ENCODE measurements at regions not wholly inside any gene's neighbourhood (a gene's known extent, or its start where the extent isn't known, plus 50 kb on each side); places are given as distances from the start of the nearest gene placed in this dataset.

DNA sequence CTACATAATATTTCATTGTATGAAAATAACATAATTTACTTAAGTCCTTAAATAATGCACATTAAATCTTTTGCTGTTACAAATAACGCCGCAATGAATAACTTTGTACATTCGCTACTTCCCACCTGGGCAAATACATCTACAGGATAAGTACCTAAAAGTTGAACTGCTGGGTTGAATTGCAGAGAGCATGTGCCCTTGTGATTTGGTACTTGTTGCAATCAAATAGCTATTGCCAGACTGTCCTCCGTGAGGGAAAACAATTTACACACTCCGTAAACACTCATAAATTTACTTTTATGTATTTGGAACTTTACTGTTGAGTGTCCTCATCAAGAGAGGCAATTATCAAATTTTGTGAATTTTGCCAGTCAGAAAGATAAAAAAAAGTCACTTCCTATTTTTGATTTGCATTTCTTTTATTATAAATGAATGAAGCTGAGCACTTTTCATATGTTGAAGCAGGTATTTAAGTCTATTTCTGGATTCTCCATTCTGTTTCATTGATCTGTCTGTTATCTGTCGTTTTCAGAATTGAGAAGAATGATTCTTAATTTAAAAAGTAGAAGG is 140.8 kb upstream of the SERTAD2 start:
- Histone ChIP-seq H3K27me3 (no peaks in the 10 kb centered on the region), H3K4me1 (peaks cover 0 to 22% (median 2%) of the 10 kb centered on the region in 4 donors), H3K4me3 (no peak overlapping the region), H3K27ac (no peak overlapping the region), H3K9me3 (no peaks in the 10 kb centered on the region), H3K36me3 (no peaks in the 10 kb centered on the region)
- intact Hi-C loops (cut with DNase I; ENCODE audit: low total_unique reads) (no loop called here), in situ Hi-C loops (cut with MboI; ENCODE audit: low pct_ligation_motif_present in 1 of 4, low pct_unique_long_range_greater_than_20kb in 1 of 4, low sequenced_read_pairs in 3 of 4) (no loop called here)
- TF ChIP-seq POLR2A (IDR thresholded peaks at IDR 0.05) (no peak), POLR2AphosphoS5 (IDR thresholded peaks at IDR 0.05) (no peak), CTCF (IDR thresholded peaks at IDR 0.05) (no peak), EP300 (IDR thresholded peaks at IDR 0.05; ENCODE audit: low read depth) (no peak)
- DNase-seq = no peak
- 69 to 77% methylated on average over 6 of the region's 6 CpGs for WGBS, 2 donors (ENCODE audit: low coverage in 1 of 2)

- no peaks in the 10 kb centered on the region for H3K36me3 ChIP-seq
- H3K4me3 ChIP-seq = no peak overlapping the region
- TF ChIP-seq EP300 (IDR thresholded peaks at IDR 0.05; ENCODE audit: low read depth) (no peak), POLR2A (IDR thresholded peaks at IDR 0.05) (no peak), CTCF (IDR thresholded peaks at IDR 0.05) (no peak), POLR2AphosphoS5 (IDR thresholded peaks at IDR 0.05) (no peak)
- WGBS, 2 donors (ENCODE audit: low coverage in 1 of 2) = 59 to 79% methylated on average over 5 to 6 of the region's 6 CpGs
- H3K4me1 ChIP-seq = peaks cover 0 to 22% (median 2%) of the 10 kb centered on the region in 4 donors
- intact Hi-C loops (cut with DNase I; ENCODE audit: low total_unique reads) = no loop called here
- in situ Hi-C loops (cut with MboI; ENCODE audit: low pct_ligation_motif_present in 1 of 4, low pct_unique_long_range_greater_than_20kb in 1 of 4, low sequenced_read_pairs in 3 of 4) = no loop called here
- H3K27me3 ChIP-seq = no peaks in the 10 kb centered on the region
- DNase-seq = no peak
- H3K9me3 ChIP-seq = no peaks in the 10 kb centered on the region
- no peak overlapping the region for H3K27ac ChIP-seq
These were observed 141.4 kb upstream of the SERTAD2 start for GRCh38 chr2:64795024-64795592.

DNA sequence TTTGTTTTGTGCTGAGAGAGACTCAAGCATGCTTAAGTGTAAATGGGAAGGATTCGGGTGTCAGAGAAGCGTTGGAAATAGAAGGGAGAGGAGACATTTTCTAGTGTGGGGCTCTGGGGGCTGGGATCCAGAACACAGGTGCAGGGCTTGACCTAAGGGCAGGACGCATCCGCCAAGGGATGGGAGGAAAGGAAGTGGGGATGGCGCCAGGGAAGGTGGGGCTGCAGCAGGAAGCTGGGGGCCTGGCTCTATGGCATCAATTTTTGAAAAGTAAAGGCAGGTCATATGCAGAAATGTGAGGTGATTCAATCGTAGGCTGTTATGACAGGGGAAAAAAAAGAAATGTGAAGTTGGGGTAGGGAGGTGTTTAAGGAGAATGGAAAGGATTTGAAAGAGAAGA is 143.2 kb upstream of the SERTAD2 start:
- no peak for TF ChIP-seq EP300 (IDR thresholded peaks at IDR 0.05; ENCODE audit: low read depth)
- no peak for TF ChIP-seq POLR2A (IDR thresholded peaks at IDR 0.05)
- TF ChIP-seq POLR2AphosphoS5 (IDR thresholded peaks at IDR 0.05) = no peak
- TF ChIP-seq CTCF (IDR thresholded peaks at IDR 0.05) = no peak
- Histone ChIP-seq H3K4me3 (no peak overlapping the region), H3K27ac (no peak overlapping the region), H3K4me1 (peaks cover 0 to 22% (median 2%) of the 10 kb centered on the region in 4 donors), H3K27me3 (no peaks in the 10 kb centered on the region), H3K36me3 (no peaks in the 10 kb centered on the region), H3K9me3 (no peaks in the 10 kb centered on the region)
- 80 to 83% methylated on average over 6 of the region's 6 CpGs for WGBS, 2 donors (ENCODE audit: low coverage in 1 of 2)
- in situ Hi-C loops (cut with MboI; ENCODE audit: low pct_ligation_motif_present in 1 of 4, low pct_unique_long_range_greater_than_20kb in 1 of 4, low sequenced_read_pairs in 3 of 4) (no loop called here), intact Hi-C loops (cut with DNase I; ENCODE audit: low total_unique reads) (no loop called here)
- no peak for DNase-seq

GRCh38 chr2:64797881-64798575 is 144.3 kb upstream of the SERTAD2 start:
- no peak for DNase-seq
- Histone ChIP-seq H3K4me3 (no peak overlapping the region), H3K27me3 (no peaks in the 10 kb centered on the region), H3K27ac (no peak overlapping the region), H3K36me3 (no peaks in the 10 kb centered on the region), H3K9me3 (no peaks in the 10 kb centered on the region), H3K4me1 (peaks cover 0 to 22% (median 2%) of the 10 kb centered on the region in 4 donors)
- WGBS, 2 donors (ENCODE audit: low coverage in 1 of 2) = 41 to 42% methylated on average over 4 of the region's 4 CpGs
- intact Hi-C loops (cut with DNase I; ENCODE audit: low total_unique reads) (no loop called here), in situ Hi-C loops (cut with MboI; ENCODE audit: low pct_ligation_motif_present in 1 of 4, low pct_unique_long_range_greater_than_20kb in 1 of 4, low sequenced_read_pairs in 3 of 4) (no loop called here)
- TF ChIP-seq CTCF (IDR thresholded peaks at IDR 0.05) = no peak
- no peak for TF ChIP-seq EP300 (IDR thresholded peaks at IDR 0.05; ENCODE audit: low read depth)
- no peak for TF ChIP-seq POLR2AphosphoS5 (IDR thresholded peaks at IDR 0.05)
- no peak for TF ChIP-seq POLR2A (IDR thresholded peaks at IDR 0.05)

Measured in transverse colon (tissue), 4 donors.